ENCODE measurements at regions not wholly inside any gene's neighbourhood (a gene's known extent, or its start where the extent isn't known, plus 50 kb on each side); places are given as distances from the start of the nearest gene placed in this dataset.
"Not testable (repeated sequence)": the region's sequence is repeated elsewhere in the genome, so short reads cannot be mapped to it uniquely, and the experiment has no call there.

GRCh38 chr3:195989921-195990840 is 81.8 kb upstream of the TNK2 start:
- in situ Hi-C loops (cut with MboI; ENCODE audit: low sequenced_read_pairs in 4 of 4); H3K36me3 ChIP-seq; H3K4me1 ChIP-seq; intact Hi-C loops (cut with DNase I; ENCODE audit: low total_unique reads); H3K9me3 ChIP-seq; H3K27me3 ChIP-seq: not testable (repeated sequence)
- peak; percentile 83 to 87 for DNase-seq
- Histone ChIP-seq H3K27ac (peak overlapping the region; percentile 83 to 97 (median 89)), H3K4me3 (peak overlapping the region; percentile 64 to 100 (median 84))
- ATAC-seq = peak; percentile 93
- peak; percentile 80 to 86 for TF ChIP-seq POLR2A (IDR thresholded peaks at IDR 0.05)

GRCh38 chr3:195989197-195989920 is 81.0 kb upstream of the TNK2 start:
- peak; percentile 53 to 77 for ATAC-seq
- H3K27ac ChIP-seq = peak overlapping the region; percentile 49 to 97 (median 89)
- H3K9me3 ChIP-seq; H3K36me3 ChIP-seq; H3K4me1 ChIP-seq; intact Hi-C loops (cut with DNase I; ENCODE audit: low total_unique reads); H3K27me3 ChIP-seq; in situ Hi-C loops (cut with MboI; ENCODE audit: low sequenced_read_pairs in 4 of 4): not testable (repeated sequence)
- H3K4me3 ChIP-seq = peak overlapping the region; percentile 64 to 100 (median 84)
- DNase-seq = peak in 1 of 2 donors; percentile 49

GRCh38 chr3:195988764-195989163 is 80.4 kb upstream of the TNK2 start:
- DNase-seq; H3K4me1 ChIP-seq; ATAC-seq; in situ Hi-C loops (cut with MboI; ENCODE audit: low sequenced_read_pairs in 4 of 4); H3K27me3 ChIP-seq; intact Hi-C loops (cut with DNase I; ENCODE audit: low total_unique reads); H3K36me3 ChIP-seq; H3K9me3 ChIP-seq: not testable (repeated sequence)
- peak overlapping the region in 2 of 4 donors; percentile 2 to 26 for H3K27ac ChIP-seq
- H3K4me3 ChIP-seq = peak overlapping the region in 1 of 4 donors; percentile 8

- intact Hi-C loops (cut with DNase I; ENCODE audit: low total_unique reads); H3K27me3 ChIP-seq; H3K4me1 ChIP-seq; ATAC-seq; H3K27ac ChIP-seq; H3K9me3 ChIP-seq; H3K36me3 ChIP-seq; DNase-seq; H3K4me3 ChIP-seq; in situ Hi-C loops (cut with MboI; ENCODE audit: low sequenced_read_pairs in 4 of 4): not testable (repeated sequence)
Observed at GRCh38 chr3:195987001-195987400, 78.7 kb upstream of the TNK2 start.

GRCh38 chr3:195986576-195986975 is 78.2 kb upstream of the TNK2 start:
- H3K36me3 ChIP-seq = peaks cover 0 to 12% of the 10 kb centered on the region in 2 donors
- H3K27me3 ChIP-seq; intact Hi-C loops (cut with DNase I; ENCODE audit: low total_unique reads); H3K4me3 ChIP-seq; ATAC-seq; H3K27ac ChIP-seq; H3K4me1 ChIP-seq; in situ Hi-C loops (cut with MboI; ENCODE audit: low sequenced_read_pairs in 4 of 4); DNase-seq; H3K9me3 ChIP-seq: not testable (repeated sequence)

- DNase-seq; H3K27me3 ChIP-seq; H3K4me3 ChIP-seq; ATAC-seq; H3K4me1 ChIP-seq; H3K27ac ChIP-seq; intact Hi-C loops (cut with DNase I; ENCODE audit: low total_unique reads); in situ Hi-C loops (cut with MboI; ENCODE audit: low sequenced_read_pairs in 4 of 4); H3K9me3 ChIP-seq: not testable (repeated sequence)
- H3K36me3 ChIP-seq = peaks cover 0 to 12% of the 10 kb centered on the region in 2 donors
Observed at GRCh38 chr3:195985348-195985920, 77.1 kb upstream of the TNK2 start.

- H3K4me1 ChIP-seq; H3K27ac ChIP-seq; H3K27me3 ChIP-seq; H3K9me3 ChIP-seq; in situ Hi-C loops (cut with MboI; ENCODE audit: low sequenced_read_pairs in 4 of 4); H3K4me3 ChIP-seq; ATAC-seq; DNase-seq; intact Hi-C loops (cut with DNase I; ENCODE audit: low total_unique reads): not testable (repeated sequence)
- peaks cover 0 to 21% of the 10 kb centered on the region in 2 donors for H3K36me3 ChIP-seq
Observed at GRCh38 chr3:195984392-195985030, 76.2 kb upstream of the TNK2 start.

GRCh38 chr3:195983880-195984279 is 75.5 kb upstream of the TNK2 start:
- H3K27me3 ChIP-seq; in situ Hi-C loops (cut with MboI; ENCODE audit: low sequenced_read_pairs in 4 of 4); ATAC-seq; DNase-seq; intact Hi-C loops (cut with DNase I; ENCODE audit: low total_unique reads); H3K9me3 ChIP-seq; H3K4me1 ChIP-seq; H3K27ac ChIP-seq; H3K4me3 ChIP-seq: not testable (repeated sequence)
- peaks cover 0 to 25% of the 10 kb centered on the region in 2 donors for H3K36me3 ChIP-seq

GRCh38 chr3:195982754-195983153 is 74.4 kb upstream of the TNK2 start:
- H3K4me1 ChIP-seq; in situ Hi-C loops (cut with MboI; ENCODE audit: low sequenced_read_pairs in 4 of 4); H3K27ac ChIP-seq; H3K27me3 ChIP-seq; intact Hi-C loops (cut with DNase I; ENCODE audit: low total_unique reads); ATAC-seq; DNase-seq; H3K4me3 ChIP-seq; H3K9me3 ChIP-seq: not testable (repeated sequence)
- H3K36me3 ChIP-seq = peaks cover 0 to 32% of the 10 kb centered on the region in 2 donors

- in situ Hi-C loops (cut with MboI; ENCODE audit: low sequenced_read_pairs in 4 of 4); DNase-seq; H3K4me3 ChIP-seq; ATAC-seq; H3K4me1 ChIP-seq; H3K9me3 ChIP-seq; H3K27ac ChIP-seq; H3K27me3 ChIP-seq; intact Hi-C loops (cut with DNase I; ENCODE audit: low total_unique reads): not testable (repeated sequence)
- peaks cover 0 to 36% of the 10 kb centered on the region in 2 donors for H3K36me3 ChIP-seq
Observed at GRCh38 chr3:195981778-195982177, 73.4 kb upstream of the TNK2 start.

GRCh38 chr3:195979877-195980276 is 71.5 kb upstream of the TNK2 start:
- peaks cover 0 to 53% of the 10 kb centered on the region in 2 donors for H3K36me3 ChIP-seq
- DNase-seq; H3K27me3 ChIP-seq; H3K4me3 ChIP-seq; H3K27ac ChIP-seq; H3K4me1 ChIP-seq; ATAC-seq; H3K9me3 ChIP-seq; intact Hi-C loops (cut with DNase I; ENCODE audit: low total_unique reads): not testable (repeated sequence)
- in situ Hi-C loops (cut with MboI; ENCODE audit: low sequenced_read_pairs in 4 of 4) = loop anchor here in 1 of 4 donors (10.0 kb wide), 1 partner anchor 275 kb away; no protein-coding TSS in a partner anchor
